ENCODE measurements at regions not wholly inside any gene's neighbourhood (a gene's known extent, or its start where the extent isn't known, plus 50 kb on each side); places are given as distances from the start of the nearest gene placed in this dataset.

DNA sequence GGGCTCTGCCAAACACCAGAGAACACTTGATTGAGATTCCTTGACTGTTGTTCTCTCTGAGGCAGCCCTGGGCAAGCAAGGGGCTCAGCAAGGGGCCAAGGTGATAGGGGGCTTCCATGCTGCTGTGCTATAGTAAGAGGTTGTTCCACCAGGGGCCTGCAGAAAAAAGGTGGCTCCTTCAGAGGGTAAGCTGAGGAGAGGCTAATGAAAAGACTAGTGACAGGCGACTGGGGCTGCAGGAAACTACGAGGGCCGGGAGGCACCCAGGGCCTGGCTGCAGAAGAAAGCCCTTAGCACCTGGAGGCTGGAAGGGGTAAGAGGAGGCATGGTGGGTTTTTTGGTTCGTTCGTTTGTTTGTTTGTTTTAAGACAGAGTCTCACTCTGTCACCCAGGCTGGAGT, 88.0 kb upstream of the CTNNA1 start:
- no peak for DNase-seq (ENCODE audit: low read depth)

DNA sequence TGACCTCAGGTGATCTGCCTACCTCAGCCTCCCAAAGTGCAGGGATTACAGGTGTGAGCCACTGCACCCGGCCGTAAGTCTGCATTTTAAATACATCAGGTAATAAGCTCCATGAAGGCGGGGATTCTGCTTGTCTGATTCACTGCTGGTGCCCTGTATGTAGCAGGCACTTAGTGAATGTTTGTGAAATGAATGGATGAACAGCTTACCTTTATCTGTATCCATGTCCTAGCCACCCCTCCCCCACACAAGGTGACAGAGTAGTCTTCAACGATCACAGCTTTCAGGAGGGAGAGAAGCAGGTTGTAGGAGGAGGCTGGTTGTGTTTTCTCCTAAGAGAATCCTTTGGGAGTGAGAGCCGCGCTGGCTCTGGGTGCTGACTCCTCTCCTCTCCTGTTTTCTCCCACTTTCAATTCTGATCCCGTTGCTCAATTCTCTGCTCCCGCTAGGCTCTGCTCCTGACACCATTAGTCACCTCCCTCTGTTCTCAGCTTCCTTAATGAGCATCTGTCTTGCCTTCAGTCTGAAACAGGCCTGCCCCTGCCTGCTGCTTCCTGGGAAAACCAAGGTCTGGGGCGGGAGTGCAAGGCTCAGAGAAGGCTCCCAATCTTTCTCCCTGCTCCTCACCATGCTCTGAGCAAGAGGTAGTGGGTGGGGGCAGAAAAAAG, 88.8 kb upstream of the CTNNA1 start:
- DNase-seq (ENCODE audit: low read depth): no peak

DNA sequence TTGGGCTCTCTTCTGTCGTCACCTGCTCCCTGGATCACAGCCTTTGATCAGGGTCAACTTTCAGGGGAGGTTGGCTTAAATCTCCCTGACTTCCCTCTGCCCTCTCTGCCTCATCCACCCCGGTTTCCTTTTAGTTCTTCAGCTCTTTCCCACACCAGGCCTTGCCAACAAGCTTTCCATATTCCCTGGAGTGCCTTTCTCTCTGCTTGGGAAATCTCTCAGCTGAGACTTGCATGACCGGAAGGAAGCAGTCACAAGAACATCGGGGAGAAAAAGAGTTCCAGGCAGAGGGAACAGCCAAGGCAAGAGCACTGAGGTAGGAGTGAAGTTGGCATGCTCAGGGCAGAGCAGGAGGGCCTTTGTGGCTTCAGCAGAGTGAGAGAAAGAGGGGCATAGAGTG, 88.4 kb upstream of the HSPA9 start:
- DNase-seq (ENCODE audit: low read depth): no peak

DNA sequence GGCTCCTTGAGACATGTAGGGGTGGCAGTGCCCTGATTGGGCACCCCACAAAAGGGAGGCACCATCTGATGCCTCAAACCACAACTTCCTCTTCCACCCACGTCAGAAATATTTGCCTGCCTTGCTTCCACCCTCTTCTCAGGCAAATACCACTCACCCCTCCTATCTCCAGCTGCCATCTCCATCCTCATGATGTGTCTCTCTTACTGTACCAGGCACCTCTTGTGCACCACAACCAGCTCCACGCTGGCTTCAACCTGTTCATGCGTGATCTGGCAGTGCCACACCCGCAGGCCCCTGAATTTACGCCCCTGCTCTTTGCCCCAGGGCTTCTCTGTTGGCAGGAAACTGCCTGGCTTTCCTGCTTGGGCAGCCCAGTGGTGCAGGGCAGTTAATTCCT, 87.8 kb upstream of the HSPA9 start:
- no peak for DNase-seq (ENCODE audit: low read depth)

DNA sequence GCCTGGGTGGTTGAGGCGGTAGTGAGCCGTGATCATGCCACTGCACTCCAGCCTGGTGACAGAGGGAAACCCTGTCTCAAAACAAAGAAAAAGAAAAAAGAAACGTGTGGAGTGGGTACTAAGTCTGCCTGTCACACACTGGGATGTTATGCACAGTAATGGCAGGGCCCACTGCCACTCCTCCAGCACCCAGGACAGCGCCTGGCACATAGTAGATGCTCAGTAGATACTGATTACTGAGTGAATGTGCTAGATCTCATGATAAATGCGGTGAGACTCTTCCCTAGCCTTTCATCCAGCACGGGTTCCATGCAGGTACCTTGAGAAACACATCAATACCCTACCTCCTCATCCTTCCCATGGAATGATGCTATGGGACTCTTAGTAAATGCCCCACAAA, 87.4 kb upstream of the HSPA9 start:
- no peak for DNase-seq (ENCODE audit: low read depth)

DNA sequence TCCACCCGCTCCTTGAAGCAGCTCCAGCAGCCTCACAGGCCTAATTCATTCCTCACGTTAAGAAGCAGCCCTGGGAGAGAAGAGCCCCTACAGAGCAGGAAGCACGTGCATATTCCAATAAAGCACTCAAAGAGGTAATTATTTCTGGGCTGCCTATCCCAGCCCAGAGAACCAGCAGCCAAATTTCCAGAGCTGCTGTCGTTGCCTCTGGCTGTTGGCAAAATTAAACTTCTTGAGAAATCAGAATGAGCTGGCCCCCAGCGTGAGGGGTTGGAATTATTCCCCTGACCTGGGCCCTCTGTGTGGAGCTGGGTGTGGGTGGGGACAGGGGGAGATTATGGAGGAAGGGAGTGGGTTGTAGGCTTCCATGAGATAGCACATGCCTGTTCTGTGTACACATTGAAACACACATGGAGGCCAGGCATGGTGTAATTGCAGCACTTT, 86.8 kb upstream of the HSPA9 start:
- DNase-seq (ENCODE audit: low read depth): no peak

DNA sequence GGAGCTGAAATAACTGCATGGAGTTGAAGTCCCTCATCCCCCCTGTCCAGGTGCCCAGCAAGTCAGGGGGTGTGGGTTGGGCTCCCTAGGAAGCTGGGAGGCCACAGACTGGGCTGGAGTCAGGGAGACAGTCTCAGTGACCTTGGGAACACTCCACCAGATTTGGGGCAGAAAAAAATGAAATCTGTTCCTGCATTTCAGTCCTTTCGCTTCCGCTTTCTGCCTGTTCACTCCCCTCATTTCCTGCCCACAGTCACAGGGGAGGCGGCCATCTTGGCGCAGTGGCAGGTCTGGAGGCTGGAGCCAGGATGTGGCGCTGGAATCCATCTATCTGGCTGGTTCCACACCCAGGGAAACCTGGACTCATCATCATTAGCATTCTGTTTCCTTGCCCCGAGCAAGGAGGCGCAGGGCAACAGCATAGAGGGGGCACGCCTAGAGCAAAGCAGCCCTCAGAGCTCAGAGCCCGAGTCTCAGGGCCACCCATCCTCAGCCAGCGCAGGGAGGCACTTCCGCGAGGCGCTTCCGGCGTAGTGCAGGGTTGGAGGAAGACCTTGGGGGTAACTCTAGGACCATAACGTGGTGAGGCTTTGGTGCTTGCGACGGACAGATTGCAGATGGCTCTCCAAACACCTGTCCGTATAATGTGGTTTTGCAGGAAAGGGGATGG, 86.2 kb upstream of the HSPA9 start:
- DNase-seq (ENCODE audit: low read depth): no peak

DNA sequence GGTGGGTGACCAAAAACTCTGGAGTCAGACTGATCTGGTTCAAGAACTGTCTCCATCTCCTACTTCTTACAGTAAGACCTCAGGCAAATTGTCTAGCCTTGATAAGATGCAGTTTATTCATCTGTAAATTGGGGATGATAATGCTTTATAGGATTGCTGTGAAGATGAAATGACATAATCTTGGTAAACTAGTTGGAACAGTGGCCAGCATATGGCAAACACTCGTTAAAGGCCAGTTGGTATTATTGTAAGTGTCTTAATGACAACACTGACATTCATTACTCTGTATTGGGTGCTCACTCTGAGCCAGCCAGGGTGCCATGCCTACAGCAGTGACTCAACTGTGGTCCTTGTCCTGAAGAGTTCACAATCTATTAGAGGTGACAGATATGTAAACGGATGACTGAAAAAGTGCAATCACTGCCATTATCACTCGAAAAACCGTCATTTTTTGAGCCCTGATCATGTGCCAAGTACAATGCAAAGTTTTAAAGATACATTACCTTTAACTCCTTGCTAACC, 84.9 kb upstream of the HSPA9 start:
- no peak for DNase-seq (ENCODE audit: low read depth)

DNA sequence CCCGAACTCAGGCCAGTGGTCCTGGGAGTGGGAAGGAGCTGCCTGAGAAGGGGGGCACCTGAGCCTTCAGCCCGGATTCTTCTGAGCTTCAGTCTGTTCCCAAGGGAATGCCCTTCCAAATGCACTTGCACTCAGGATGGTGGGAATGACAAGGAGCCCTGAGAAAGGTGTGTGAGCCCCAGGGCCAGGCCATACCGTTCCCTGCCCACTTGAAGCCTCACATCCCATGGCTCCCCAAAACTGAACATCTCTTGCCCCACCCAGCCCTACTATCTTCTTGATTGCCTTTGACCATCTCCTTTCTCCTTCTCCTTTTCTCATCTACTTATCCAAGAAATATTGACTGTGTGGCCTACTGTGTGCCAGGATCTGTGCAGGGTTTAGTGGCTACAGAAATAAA, 84.4 kb upstream of the HSPA9 start:
- DNase-seq (ENCODE audit: low read depth): no peak

DNA sequence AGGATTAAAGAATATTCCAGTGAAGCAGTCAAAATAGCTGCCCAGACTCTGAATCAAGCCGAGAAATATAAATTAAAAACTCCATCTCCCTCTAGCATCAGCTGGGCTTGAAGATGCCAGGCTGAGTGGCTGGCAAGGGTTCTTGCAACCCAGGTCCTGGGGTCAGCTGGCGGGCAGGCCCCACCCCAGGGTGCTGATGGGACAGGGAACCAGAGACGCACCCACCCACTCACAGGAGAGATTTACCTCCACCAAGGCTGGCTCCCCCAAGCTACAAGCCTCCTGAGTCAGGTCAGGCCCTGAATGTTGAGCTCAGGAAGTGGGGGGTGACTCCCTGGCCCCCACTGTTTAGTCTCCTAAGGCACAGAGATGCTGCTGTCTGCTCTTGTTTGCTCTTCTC, 83.9 kb upstream of the HSPA9 start:
- no peak for DNase-seq (ENCODE audit: low read depth)

DNA sequence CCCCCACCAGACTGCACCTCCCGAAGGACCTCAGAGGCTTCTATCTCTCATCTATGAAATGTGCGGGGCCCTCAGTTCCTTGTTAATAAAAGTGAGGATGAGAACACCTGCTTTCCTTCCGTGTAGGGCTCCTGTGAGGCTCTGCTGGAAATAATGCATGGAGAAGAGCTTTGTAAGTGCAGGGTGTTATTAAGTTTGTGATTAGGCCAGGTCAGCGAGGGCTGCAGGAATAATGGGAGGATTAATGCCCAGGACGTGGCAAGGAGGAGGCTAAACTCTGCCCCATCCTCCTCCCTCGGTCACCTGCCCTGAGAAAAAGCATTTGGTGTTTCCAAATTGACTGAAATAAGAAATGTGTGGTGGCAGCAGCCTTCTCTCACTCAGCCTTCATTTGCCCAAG, 83.5 kb upstream of the HSPA9 start:
- no peak for DNase-seq (ENCODE audit: low read depth)

DNA sequence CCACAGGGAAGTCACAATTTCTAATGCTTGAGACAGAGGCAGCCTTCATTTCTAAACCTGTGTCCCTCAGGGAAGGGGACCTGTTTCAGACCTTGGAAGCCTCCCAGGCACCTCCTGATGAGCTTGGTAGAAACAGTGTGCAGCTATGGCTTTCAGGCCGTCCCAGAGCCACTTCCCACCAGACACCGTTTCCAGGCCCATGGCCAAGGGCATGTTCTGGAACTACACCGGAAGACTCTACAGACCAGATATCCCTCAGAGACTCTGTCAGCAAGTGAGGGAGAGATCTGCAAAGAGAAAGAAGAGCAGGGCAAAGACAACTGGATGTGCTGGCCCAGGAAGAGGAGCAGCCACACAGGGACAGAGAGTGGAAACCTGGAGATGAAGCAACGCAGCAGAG, 82.2 kb upstream of the HSPA9 start:
- no peak for DNase-seq (ENCODE audit: low read depth)

DNA sequence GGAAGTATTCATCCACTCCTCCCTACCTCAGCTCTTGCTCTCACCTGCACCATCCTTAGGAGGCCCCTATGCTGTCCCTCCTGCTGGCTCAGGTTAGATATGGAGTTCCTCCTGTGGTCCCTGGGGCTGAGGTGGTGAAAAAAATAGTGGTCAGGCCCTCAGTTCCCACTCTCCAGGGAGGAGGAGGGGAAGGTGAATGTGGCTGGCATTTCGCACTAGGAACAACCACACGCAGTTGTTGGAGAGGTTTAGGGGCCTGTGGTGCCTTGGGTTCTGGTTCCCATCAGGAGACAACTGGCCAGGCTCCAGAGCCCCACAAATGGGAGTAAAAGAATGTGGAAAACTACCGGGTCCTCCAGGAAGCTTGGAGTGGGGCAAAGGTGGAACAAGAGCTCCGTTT, 81.7 kb upstream of the HSPA9 start:
- no peak for DNase-seq (ENCODE audit: low read depth)

DNA sequence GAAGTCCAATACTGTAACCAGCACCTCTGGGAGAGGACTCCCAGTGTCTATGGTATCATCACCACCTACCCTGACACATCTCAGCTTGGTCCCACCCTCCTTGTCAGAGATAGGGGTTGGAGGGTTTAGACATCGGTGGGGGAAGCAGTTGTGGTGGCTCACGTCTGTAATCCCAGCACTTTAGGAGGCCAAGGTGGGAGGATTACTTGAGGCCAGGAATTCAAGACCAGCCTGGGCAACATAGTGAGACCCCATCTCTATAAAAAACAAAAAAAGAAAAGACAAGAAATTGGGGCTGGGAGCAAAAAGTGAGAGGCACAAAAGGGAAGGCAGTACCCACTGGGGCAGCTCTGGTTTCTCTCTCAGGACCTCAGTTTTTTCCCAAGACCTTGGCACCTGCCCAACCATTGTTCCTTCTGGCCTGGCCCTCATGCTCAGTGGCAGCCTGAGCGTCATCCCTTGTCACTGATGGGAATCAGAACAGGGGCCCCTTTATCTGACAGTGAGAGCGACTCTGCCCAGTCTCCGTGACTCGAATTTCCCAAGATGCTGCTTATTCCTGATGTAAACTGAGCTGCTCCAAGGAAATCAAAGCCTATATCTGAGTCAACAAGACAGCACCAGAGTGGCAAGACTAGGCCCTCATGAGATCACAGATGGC, 80.5 kb upstream of the HSPA9 start:
- DNase-seq (ENCODE audit: low read depth): no peak

DNA sequence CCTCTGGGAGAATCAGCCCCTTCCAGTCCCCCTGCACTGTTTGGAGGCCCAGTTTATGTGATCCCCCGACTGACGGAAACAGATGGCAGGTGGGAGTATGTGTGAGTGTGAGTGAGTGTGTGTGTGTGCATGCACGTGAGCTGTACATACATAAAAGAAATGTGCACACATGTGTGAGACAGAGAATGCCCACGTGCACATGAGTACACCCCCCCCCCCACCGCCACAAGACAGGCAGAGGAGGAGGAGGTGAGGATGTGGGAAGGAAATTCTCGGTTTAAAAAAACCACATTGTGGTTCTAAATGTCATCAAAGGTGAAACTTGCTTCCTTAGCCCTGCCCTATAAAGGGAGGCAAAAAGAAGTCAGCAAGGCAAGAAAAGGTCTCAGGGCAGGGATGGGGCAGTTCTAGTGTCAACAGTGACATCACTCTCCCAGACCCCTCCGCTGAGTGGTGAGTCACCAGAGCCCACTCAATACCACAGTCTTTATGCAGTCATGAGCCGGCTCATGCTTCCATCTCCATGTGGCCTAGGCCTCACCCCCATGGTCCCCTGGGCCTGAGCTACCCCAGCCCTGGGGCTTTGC, 79.2 kb upstream of the HSPA9 start:
- DNase-seq (ENCODE audit: low read depth): no peak

DNA sequence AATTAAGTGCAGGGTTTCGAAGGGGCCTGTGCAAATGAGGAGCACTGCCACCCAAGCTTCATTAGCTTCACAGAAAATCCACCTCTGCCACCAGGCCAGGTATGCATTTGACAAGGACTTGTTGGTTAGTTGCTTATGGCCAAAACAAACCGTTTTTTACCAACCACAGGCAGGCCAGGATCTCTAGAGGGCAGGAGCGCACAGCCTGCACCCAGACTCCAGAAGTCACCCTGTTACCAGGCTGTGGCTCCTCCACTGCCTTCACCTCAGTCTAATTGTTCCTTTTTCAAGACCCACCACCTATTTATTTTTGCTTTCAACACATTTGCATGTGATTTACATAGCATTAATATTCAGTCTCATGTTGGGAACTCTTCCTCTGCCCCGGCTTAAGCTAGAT, 78.3 kb upstream of the HSPA9 start:
- DNase-seq (ENCODE audit: low read depth): no peak

DNA sequence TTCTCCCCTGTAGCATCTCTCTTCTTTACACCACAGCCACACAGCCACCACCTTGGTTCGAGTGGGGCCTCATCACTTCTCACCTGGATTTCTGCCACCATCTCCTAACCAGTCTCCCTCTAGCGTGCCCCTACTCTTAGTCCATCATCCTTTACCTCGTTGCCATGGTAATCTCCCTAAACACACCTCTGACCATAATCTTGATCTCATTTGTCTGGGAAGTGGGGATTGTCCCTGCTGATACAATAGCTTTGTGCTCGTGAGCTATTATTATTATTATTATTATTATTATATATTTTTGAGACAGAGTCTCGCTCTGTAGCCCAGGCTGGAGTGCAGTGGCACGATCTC, 76.5 kb upstream of the HSPA9 start:
- no peak for DNase-seq (ENCODE audit: low read depth)

DNA sequence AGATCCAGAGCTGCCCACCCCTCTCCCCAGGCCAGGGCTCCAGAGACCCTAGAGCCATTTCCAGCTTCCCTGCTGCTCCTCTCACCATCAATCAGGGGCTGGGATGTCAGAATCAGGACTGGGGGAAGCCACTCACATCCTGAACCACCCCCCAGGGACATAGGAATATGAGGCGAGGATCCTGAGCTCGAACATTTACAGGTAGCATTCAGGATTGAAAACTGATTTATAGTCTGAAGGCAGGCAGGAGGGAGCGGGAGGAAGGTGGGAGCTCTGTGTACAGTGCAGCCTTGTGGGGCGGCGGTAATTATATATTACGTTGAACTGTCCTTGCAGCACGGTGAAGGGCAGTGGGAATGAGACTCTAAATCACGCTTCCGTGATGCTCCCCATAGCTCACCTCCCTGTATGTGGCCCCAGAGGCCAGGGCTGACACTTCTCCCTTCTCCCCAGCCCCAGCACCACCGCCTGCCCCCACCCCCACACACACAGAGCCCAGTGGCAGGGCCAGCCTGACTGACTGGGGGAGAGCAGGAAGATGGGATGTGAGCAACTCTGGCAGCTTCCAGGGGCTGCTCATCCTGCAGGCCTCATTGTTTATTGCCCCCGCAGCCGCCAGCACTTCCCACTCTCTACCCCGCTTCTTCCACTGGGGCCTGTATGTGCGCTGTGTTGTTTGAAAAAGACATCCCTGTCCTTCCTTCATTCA, 76.0 kb upstream of the HSPA9 start:
- no peak for DNase-seq (ENCODE audit: low read depth)

DNA sequence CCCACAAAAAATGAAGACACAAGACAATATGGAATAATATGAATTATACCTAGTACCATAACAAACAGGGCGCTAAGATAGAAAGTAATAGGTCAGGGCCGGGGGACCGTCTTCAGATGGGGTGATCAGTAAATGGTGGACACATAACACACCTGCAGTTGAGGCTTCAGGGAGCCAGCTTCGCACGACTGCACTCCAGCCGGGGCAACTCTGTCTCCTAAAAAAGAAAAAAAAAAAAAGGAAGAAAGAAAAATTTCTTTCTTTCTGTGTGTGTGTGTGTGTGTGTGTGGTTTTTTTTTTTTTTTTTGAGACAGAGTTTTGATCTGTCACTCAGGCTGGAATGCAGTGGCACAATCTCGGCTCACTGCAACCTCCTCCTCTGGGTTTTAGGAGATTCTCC, 75.0 kb upstream of the HSPA9 start:
- no peak for DNase-seq (ENCODE audit: low read depth)

DNA sequence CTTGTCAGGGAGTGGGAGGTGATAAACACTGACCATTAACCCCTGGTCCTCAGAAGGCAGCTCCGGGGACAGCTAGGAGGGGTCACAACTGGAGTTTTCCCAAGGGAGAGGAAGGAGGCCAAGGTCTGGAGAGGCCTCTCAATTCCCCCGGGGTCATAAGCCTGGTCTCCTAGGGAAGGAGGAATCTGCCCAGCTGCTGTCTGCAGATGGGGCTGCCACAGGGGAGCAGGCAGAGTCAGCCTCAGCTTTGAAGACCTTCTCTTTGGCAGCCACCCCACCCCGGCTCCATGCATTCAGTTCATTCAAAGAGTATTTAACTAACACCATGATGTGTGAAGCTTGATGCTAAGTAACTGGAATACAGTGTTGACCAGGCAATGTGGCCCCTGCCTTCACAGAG, 74.6 kb upstream of the HSPA9 start:
- no peak for DNase-seq (ENCODE audit: low read depth)

DNA sequence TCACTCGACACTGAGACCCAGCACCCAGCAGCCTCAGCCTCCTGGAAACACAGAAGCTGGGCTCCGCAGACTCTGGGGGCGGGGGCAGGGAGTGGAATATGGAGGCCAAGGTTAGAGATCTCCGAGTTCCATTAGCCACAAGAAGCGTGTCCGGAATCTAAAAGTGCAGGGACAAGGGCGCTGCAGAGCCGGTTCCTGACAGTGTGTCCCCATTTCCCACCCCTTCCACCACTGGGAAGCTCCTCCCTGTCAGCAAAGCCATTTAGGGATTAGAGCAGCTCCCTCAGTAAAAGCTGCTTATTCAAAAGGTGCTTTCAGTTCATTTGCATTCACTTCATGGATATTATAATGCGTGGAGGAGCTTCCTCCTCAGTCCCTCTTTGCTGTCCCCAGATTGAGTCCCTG, 74.1 kb upstream of the HSPA9 start:
- no peak for DNase-seq (ENCODE audit: low read depth)

DNA sequence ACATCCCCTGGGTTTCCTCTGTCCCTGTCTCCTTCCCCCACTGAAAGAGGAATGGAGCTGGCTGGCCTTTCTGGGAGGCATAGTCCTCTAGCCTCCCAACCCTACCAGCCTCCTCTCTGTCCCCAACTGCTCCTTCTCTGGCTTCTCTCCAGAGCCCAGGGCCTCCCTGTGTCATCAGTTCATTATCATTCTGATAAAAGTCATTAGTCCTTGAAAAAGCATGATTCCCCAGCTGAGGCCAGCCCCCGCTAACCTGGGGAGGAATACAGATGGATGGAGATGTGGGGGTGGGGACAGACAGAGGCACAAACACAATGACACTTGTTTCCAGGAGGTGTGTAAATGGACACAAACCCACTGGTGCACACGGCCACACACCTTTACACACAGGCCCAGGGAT, 73.6 kb upstream of the HSPA9 start:
- DNase-seq (ENCODE audit: low read depth): no peak
